HG03025 (cell line): ENCODE measurements at regions not wholly inside any gene's neighbourhood (a gene's known extent, or its start where the extent isn't known, plus 50 kb on each side); places are given as distances from the start of the nearest gene placed in this dataset.

ENCODE experiments used
- ATAC-seq: cut with Tn5 transposase; IDR thresholded peaks from one replicate; pipeline ENCODE4 v1.9.1; 2021; ENCODE audit warnings: mild to moderate bottlenecking, moderate library complexity; ENCODE audit not compliant: unreplicated experiment, low FRiP score

- ATAC-seq: no peak
These were observed 77.7 kb upstream of the FAM3C start for GRCh38 chr7:121473645-121474300.

DNA sequence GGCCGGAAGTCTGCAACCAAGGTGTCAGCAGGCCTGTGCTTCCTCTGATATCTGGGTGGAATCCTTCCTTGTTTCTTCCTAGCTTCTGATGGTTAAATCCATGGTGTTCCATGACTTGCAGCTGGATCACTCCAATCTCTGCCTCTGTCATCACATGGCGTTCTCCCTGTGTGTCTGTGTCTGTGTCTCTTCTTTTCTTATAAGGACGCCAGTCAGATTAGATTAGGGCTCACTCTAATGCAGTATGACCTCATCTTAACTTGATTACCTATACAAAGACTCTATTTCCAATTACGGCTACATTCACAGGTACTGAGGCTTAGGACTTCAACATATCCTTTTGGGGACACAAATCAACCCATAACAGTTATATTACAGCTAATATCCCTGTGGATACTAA lies 70.3 kb upstream of the FAM3C start:
- ATAC-seq: no peak

GRCh38 chr7:121459148-121459547 lies 63.0 kb upstream of the FAM3C start:
- ATAC-seq: no peak

- no peak for ATAC-seq
These were observed 60.8 kb upstream of the FAM3C start for GRCh38 chr7:121456785-121457359.

- no peak for ATAC-seq
These were observed 59.9 kb upstream of the FAM3C start for GRCh38 chr7:121456015-121456414.

DNA sequence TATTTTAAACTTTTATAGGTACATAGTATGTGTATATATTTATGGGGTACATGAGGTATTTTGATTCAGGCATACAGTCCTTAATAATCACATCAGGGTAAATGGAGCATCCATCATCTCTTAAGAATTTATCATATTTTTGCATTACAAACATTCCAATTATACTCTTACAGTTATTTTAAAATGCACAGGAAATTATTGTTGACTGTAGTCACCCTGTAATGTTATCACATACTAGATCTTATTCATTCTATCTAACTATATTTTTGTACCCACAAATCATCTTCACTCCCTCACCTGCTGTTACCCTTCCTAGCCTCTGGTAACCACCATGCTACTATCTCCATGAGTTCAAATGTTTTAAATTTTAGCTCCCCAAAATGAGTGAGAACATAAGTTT lies 56.3 kb upstream of the FAM3C start:
- no peak for ATAC-seq

DNA sequence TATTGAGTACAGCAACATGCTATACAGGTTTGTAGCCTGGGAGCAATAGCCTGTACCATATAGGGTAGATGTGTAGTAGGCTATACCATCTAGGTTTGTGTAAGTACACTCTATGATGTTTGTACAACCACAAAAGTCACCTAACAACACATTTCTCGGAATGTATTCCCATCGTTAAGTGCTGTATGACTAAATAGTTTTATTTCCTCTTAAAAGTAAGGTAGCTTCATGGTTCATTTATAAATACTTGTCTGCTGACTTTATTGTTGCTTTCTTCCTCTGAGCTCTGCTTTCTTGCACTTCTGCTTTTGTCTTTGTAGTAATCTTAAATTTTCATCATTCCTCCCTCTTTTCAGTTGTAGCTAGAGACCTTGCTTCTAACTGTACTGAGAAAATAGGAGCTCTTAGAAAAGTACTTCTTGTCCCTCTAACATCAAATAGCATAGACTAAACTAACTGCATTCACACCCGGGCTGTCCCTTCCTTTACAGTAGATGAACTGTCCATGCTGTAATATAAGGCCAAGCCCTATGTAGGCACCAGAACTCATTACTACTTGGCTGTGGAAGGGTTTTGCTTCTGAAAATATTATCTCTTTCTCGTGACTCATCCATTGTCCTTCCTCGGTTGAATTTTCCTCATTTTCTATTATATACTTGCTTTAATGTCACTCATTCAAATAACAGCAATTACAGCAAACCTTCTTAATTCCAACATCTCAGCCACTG lies 55.4 kb upstream of the FAM3C start:
- ATAC-seq: no peak

DNA sequence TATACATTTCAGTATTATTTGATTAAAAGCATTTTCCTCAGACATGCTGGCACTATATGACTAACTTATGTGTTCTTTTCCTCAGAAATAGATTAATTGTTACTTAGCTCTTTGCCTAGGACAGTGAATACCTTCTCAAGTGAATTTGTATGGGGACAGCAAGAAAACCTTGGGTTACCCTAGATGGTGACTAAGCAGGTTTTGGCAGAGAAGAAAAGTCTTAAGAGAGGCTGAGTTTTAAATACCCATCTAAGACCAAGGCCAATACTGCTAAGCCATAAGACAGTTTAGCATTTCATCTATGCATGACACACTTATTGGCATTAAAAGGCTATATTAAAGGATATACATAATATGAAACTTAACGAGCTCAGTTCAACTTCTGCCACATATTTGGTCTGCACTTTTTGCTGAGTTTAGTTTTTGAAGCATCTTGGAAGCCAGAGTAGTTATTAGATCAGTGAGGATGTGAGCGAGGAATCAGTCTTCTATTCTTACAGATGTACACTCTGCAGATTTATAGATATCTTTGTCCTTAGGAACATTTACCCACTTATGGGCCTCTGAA lies 54.6 kb upstream of the FAM3C start:
- ATAC-seq: no peak

DNA sequence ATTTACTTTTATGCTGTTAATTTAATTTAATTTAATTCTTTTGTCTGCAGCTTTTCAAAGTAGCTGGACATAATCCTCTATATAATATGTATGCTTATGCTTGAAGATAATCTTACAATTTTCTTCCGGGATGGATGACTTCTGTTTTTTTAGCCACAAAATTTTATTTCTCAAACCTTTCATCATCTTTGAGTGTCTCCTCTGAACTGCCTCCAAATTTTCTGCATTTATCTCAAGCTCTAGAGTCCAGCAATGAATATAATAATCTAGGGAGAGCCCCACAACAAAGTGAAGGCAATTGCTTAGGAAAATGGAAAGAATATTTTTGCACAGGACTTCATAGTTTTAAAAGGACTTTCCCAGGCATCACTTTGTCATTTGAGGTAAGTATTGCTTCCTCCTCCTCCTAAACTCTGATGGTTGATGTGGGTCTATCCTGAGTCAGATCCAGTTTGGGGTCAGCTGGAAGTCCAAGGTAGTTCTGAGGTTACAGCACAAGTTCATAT lies 53.7 kb upstream of the FAM3C start:
- no peak for ATAC-seq

GRCh38 chr7:121449329-121449728 lies 53.2 kb upstream of the FAM3C start:
- ATAC-seq: no peak

DNA sequence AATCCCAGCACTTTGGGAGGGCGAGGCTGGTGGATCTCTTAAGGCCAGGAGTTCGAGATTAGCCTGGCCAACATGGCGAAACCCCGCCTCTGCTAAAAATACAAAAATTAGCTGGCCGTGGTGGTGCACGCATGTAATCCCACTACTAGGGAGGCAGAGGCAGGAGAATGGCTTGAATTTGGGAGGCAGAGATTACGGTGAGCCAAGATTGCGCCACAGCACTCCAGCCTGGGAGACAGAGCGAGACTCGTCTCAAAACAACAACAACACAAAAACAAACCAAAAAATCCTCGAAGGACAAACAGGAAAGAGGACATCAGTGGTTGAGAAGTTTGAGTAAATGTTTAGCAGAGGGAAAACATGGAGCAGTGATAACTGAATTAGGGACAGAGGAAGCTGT lies 52.3 kb upstream of the FAM3C start:
- no peak for ATAC-seq

DNA sequence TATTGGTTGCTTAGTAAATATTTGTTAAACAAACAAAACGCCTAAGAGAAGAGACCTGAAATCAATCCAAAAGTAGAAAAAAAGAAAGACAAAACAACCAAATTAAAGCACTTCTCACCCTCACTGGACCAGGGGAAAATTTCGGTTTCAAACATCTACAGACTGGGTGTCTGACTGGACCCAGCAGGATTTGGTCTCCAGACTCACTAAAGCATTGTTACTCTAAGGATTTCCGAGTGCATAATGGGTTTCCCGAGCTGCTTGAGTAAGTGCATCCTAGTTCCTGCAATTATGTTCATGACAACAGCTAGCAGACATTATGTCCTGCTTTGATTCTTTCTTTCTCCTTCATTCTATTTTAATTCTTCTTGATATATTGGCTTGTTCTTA lies 51.8 kb upstream of the FAM3C start:
- ATAC-seq: no peak

- ATAC-seq: no peak
These were observed 51.3 kb upstream of the FAM3C start for GRCh38 chr7:121447243-121447910.

GRCh38 chr7:121446526-121446925 lies 50.4 kb upstream of the FAM3C start:
- ATAC-seq: no peak
